Activated effector memory CD4-positive, alpha-beta T cell treated with Interleukin-2 at 50 U/mL for 16 hours (primary cell): ENCODE measurements at regions not wholly inside any gene's neighbourhood (a gene's known extent, or its start where the extent isn't known, plus 50 kb on each side); places are given as distances from the start of the nearest gene placed in this dataset.
"Not testable (repeated sequence)": the region's sequence is repeated elsewhere in the genome, so short reads cannot be mapped to it uniquely, and the experiment has no call there.

Experiments used
- DNase-seq: peaks from one replicate; pipeline ENCODE4 v3.0.0-alpha.2; 2020

- peak; percentile 23 for DNase-seq
Measured at GRCh38 chr9:41272879-41273548, 83.9 kb upstream of the ZNG1F start.

- not testable (repeated sequence) for DNase-seq
Measured at GRCh38 chr9:41270992-41271391, 81.9 kb upstream of the ZNG1F start.

- DNase-seq, result not testable (repeated sequence)
Measured at GRCh38 chr9:41269471-41269870, 80.4 kb upstream of the ZNG1F start.

- not testable (repeated sequence) for DNase-seq
Measured at GRCh38 chr9:41269054-41269453, 79.9 kb upstream of the ZNG1F start.

GRCh38 chr9:41266602-41267001 lies 77.5 kb upstream of the ZNG1F start:
- DNase-seq, result not testable (repeated sequence)

- DNase-seq, result not testable (repeated sequence)
Measured at GRCh38 chr9:41266000-41266399, 76.9 kb upstream of the ZNG1F start.

- not testable (repeated sequence) for DNase-seq
Measured at GRCh38 chr9:41251973-41252372, 62.9 kb upstream of the ZNG1F start.

- not testable (repeated sequence) for DNase-seq
Measured at GRCh38 chr9:41251101-41251500, 62.0 kb upstream of the ZNG1F start.

- not testable (repeated sequence) for DNase-seq
Measured at GRCh38 chr9:41246702-41247101, 57.6 kb upstream of the ZNG1F start.
